Activated T-helper 2 cell treated with anti-CD3 and anti-CD28 coated beads, Interferon-gamma antibody, Interleukin-2, Interleukin-4, amounts not matched to agents 10 μg/mL and 5 μg/mL and 100 μg/mL, durations not matched to agents 14 hours and 24 hours and 36 hours (primary cell): ENCODE measurements at regions not wholly inside any gene's neighbourhood (a gene's known extent, or its start where the extent isn't known, plus 50 kb on each side); places are given as distances from the start of the nearest gene placed in this dataset.

Experiments
- DNase-seq: peaks from one replicate; pipeline ENCODE4 v3.0.0; 2021; ENCODE audit warnings: low spot score
- H3K27ac Mint-ChIP-seq: one replicate; pipeline ENCODE4 v1.8.0; 2021; ENCODE audit warnings: mixed read lengths
- H3K27me3 Mint-ChIP-seq: one replicate; pipeline ENCODE4 v1.8.0; 2021; ENCODE audit warnings: low read depth, mixed read lengths
- H3K36me3 Mint-ChIP-seq: one replicate; pipeline ENCODE4 v1.8.0; 2021; ENCODE audit warnings: low read depth, mixed read lengths
- H3K4me1 Mint-ChIP-seq: one replicate; pipeline ENCODE4 v1.8.0; 2021; ENCODE audit warnings: low read depth, mixed read lengths
- H3K4me3 Mint-ChIP-seq: one replicate; pipeline ENCODE4 v1.8.0; 2021; ENCODE audit warnings: low read depth, mild to moderate bottlenecking, moderate library complexity, mixed read lengths
- H3K9me3 Mint-ChIP-seq: one replicate; pipeline ENCODE4 v1.8.0; 2021; ENCODE audit warnings: mixed read lengths
- intact Hi-C: fragments of 100-400 bp; cut with micrococcal nuclease; formaldehyde crosslinking; loops from one replicate; pipeline ENCODE4 v1.15.1; 2023

DNA sequence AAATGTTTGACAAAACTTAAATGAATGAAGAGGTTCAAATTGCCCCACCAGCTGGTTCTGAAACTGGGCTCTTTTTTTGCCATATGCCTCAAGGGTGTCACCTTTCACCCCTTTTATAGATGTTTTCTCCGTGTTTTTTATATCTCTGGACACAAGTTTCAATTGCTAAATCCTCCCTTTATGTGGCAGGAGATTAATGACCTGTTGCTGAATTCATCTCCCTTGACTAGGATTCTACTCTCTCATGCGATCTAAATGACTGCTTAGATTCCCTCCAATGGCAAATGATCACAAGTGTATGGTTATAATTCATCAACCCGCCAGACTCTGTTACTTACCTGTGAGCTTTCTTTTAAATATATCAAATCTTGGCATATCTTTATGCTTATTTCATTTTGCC is 677.0 kb upstream of the POT1 start:
- H3K27ac Mint-ChIP-seq: no peak overlapping the region
- DNase-seq: no peak
- H3K27me3 Mint-ChIP-seq: no peaks in the 10 kb centered on the region
- intact Hi-C loops: no loop called here
- H3K9me3 Mint-ChIP-seq: peaks cover 15% of the 10 kb centered on the region
- H3K4me1 Mint-ChIP-seq: no peaks in the 10 kb centered on the region
- no peak overlapping the region for H3K4me3 Mint-ChIP-seq
- H3K36me3 Mint-ChIP-seq: no peaks in the 10 kb centered on the region

DNA sequence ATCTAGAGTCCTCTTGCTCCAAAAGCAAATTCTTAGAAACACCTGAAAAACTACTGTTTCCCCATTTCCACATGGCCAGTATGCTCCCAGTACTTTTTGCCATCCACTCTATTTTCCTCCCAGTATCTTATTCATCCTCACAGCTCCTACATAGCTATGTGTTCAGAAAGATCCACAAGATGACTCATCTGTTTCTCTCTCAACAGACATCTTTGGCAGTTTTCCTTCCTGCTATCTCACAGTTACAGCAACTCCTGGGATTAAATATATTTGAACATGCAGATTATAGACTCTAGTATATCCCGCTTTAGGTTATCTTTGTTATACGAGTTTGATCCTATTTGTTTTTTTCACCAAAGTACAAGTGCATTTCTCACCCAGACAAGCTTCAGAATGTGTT is 675.6 kb upstream of the POT1 start:
- no peak for DNase-seq
- H3K36me3 Mint-ChIP-seq: no peaks in the 10 kb centered on the region
- intact Hi-C loops: no loop called here
- peaks cover 15% of the 10 kb centered on the region for H3K9me3 Mint-ChIP-seq
- no peaks in the 10 kb centered on the region for H3K4me1 Mint-ChIP-seq
- H3K4me3 Mint-ChIP-seq: no peak overlapping the region
- no peak overlapping the region for H3K27ac Mint-ChIP-seq
- H3K27me3 Mint-ChIP-seq: no peaks in the 10 kb centered on the region

GRCh38 chr7:125602441-125602840 is 672.8 kb upstream of the POT1 start:
- Mint-ChIP-seq H3K27ac (no peak overlapping the region), H3K4me1 (no peaks in the 10 kb centered on the region), H3K4me3 (no peak overlapping the region), H3K9me3 (peaks cover 15% of the 10 kb centered on the region), H3K36me3 (no peaks in the 10 kb centered on the region), H3K27me3 (no peaks in the 10 kb centered on the region)
- DNase-seq: no peak
- intact Hi-C loops: no loop called here

- Mint-ChIP-seq H3K9me3 (peaks cover 7% of the 10 kb centered on the region), H3K4me3 (no peak overlapping the region), H3K4me1 (no peaks in the 10 kb centered on the region), H3K27ac (no peak overlapping the region), H3K36me3 (no peaks in the 10 kb centered on the region), H3K27me3 (no peaks in the 10 kb centered on the region)
- no peak for DNase-seq
- intact Hi-C loops: no loop called here
These were observed 669.8 kb upstream of the POT1 start for GRCh38 chr7:125599387-125599786.

- intact Hi-C loops: no loop called here
- H3K9me3 Mint-ChIP-seq: peaks cover 14% of the 10 kb centered on the region
These were observed 662.7 kb upstream of the POT1 start for GRCh38 chr7:125592331-125592730.

GRCh38 chr7:125573126-125573525 is 643.5 kb upstream of the POT1 start:
- H3K4me3 Mint-ChIP-seq: no peak overlapping the region
- H3K36me3 Mint-ChIP-seq: no peaks in the 10 kb centered on the region
- intact Hi-C loops: no loop called here
- no peak for DNase-seq
- no peaks in the 10 kb centered on the region for H3K27me3 Mint-ChIP-seq
- no peaks in the 10 kb centered on the region for H3K4me1 Mint-ChIP-seq
- H3K27ac Mint-ChIP-seq: no peak overlapping the region
- H3K9me3 Mint-ChIP-seq: peaks cover 12% of the 10 kb centered on the region

More at GRCh38 chr7:125592331-125592730, 662.7 kb upstream of the POT1 start:
- Mint-ChIP-seq H3K27ac (no peak overlapping the region), H3K4me3 (no peak overlapping the region), H3K4me1 (no peaks in the 10 kb centered on the region), H3K36me3 (no peaks in the 10 kb centered on the region), H3K27me3 (no peaks in the 10 kb centered on the region)
- no peak for DNase-seq

DNA sequence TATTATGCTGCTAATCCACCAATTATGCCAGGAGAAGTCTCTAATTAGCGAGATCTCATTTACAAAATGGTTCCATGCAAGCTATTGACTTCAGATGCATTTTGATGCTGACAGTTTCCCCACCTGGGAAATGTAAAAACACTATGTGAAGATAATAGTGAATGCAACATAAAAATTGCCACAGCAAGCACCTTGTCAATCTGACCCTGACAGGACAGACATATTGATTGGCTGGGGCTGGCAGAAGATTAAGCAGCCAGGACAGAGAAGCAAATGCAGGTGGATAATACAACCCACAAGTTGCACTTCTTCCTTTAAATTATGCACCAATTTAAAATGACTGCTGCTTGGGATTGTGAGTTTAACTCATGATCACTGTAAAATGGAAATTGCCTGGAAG is 642.8 kb upstream of the POT1 start:
- H3K9me3 Mint-ChIP-seq: peaks cover 12% of the 10 kb centered on the region
- intact Hi-C loops: no loop called here
- no peaks in the 10 kb centered on the region for H3K36me3 Mint-ChIP-seq
- no peaks in the 10 kb centered on the region for H3K27me3 Mint-ChIP-seq
- H3K27ac Mint-ChIP-seq: no peak overlapping the region
- DNase-seq: no peak
- H3K4me3 Mint-ChIP-seq: no peak overlapping the region
- H3K4me1 Mint-ChIP-seq: no peaks in the 10 kb centered on the region

DNA sequence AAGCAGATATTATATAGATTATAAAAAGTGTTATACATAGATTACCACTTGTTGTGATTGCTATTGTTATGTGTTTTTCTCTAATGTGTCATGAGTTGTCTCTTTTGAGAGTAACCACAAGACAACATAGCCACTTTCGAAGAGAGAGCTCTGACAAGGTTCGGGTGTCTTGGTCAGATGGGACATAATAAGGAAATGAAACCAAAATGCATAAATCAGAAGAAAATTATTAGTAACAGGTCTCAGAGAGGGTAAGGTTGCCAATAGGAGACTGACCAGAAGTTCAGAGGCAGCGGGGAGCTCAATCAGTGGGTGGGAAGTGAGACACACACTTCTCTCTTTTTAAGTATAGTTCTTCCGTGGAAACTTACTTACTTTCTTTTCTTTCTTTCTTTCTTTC is 639.2 kb upstream of the POT1 start:
- DNase-seq: no peak

GRCh38 chr7:125567686-125568085 is 638.1 kb upstream of the POT1 start:
- DNase-seq: no peak
- Mint-ChIP-seq H3K36me3 (no peaks in the 10 kb centered on the region), H3K9me3 (peaks cover 8% of the 10 kb centered on the region), H3K27me3 (no peaks in the 10 kb centered on the region), H3K27ac (no peak overlapping the region), H3K4me3 (no peak overlapping the region), H3K4me1 (no peaks in the 10 kb centered on the region)
- intact Hi-C loops: no loop called here

More for the DNA sequence above, 639.2 kb upstream of the POT1 start:
- intact Hi-C loops: no loop called here
- H3K9me3 Mint-ChIP-seq: peaks cover 8% of the 10 kb centered on the region
- no peaks in the 10 kb centered on the region for H3K27me3 Mint-ChIP-seq
- H3K4me1 Mint-ChIP-seq: no peaks in the 10 kb centered on the region
- H3K4me3 Mint-ChIP-seq: no peak overlapping the region
- H3K36me3 Mint-ChIP-seq: no peaks in the 10 kb centered on the region
- H3K27ac Mint-ChIP-seq: no peak overlapping the region

DNA sequence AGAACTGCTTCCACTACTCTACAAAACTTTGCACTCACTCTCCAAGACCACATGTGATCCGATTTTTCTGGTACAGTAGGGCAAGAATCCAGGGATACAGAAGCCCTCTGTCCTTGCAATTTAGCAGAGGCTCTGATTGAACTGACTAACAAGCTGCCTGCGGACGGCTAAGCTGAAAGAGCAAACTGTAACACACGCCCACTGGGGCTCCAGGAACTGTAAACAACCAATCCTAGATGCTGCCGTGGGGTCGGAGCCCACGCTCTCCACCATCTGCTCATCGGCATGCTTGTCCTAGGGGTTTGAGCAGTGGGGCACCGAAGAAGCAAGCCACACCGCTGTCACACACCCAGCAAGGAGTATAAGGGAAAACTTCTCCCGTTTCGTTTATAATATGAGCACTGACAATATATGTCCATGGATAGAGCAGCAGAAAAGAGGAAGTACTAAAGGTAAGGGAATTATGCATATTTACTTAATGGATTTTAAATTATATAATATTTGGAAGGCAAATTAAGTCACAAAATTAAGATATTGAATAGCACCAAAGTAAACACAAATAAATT is 634.4 kb upstream of the POT1 start:
- Mint-ChIP-seq H3K36me3 (no peaks in the 10 kb centered on the region), H3K4me1 (no peaks in the 10 kb centered on the region), H3K9me3 (no peaks in the 10 kb centered on the region), H3K27me3 (no peaks in the 10 kb centered on the region), H3K4me3 (no peak overlapping the region), H3K27ac (no peak overlapping the region)
- intact Hi-C loops: no loop called here
- DNase-seq: no peak

DNA sequence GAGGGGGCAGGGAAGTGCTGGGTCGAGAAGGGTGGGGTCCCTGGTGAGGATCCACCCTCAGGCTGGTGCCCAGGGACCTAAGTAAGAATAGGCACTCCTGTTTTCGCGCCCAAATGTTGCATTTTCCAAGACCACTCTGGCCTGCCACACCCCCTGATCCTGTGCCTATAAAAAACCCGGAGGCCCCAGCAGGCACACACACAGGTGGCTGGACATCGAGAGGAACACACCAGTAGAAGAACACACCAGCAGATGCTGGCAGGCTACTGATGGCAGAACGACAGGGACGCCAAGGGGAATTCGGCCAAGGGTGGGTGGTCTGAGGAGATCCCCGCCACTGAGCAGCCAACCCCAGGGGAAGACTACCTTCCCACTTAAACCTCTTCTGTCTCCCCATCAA is 633.9 kb upstream of the POT1 start:
- no peak for DNase-seq
- H3K4me1 Mint-ChIP-seq: no peaks in the 10 kb centered on the region
- intact Hi-C loops: no loop called here
- H3K27ac Mint-ChIP-seq: no peak overlapping the region
- H3K4me3 Mint-ChIP-seq: no peak overlapping the region
- H3K27me3 Mint-ChIP-seq: no peaks in the 10 kb centered on the region
- no peaks in the 10 kb centered on the region for H3K9me3 Mint-ChIP-seq
- H3K36me3 Mint-ChIP-seq: no peaks in the 10 kb centered on the region

DNA sequence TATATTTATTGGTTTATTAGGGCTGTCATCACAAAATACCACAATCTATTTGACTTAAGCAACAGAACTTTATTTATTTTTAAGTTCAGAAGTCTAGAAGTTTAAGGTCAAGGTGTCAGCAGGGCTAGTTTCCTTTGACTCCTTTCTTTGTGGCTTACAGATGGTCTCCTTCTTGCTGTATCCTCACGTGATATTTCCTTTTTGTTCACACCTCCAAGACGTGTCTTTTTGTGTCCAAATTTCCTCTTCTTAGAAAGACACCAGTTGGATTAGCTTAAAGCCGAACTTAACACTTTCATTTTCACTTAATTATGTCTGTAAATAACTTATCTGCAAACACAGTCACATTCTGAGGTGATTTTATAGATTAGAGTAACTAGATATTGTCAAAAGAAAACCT is 631.4 kb upstream of the POT1 start:
- Mint-ChIP-seq H3K27me3 (no peaks in the 10 kb centered on the region), H3K4me1 (no peaks in the 10 kb centered on the region), H3K36me3 (no peaks in the 10 kb centered on the region), H3K27ac (no peak overlapping the region), H3K4me3 (no peak overlapping the region), H3K9me3 (no peaks in the 10 kb centered on the region)
- intact Hi-C loops: no loop called here
- no peak for DNase-seq

GRCh38 chr7:125559921-125560320 is 630.3 kb upstream of the POT1 start:
- no peak overlapping the region for H3K4me3 Mint-ChIP-seq
- no peak for DNase-seq
- intact Hi-C loops: no loop called here
- H3K27ac Mint-ChIP-seq: no peak overlapping the region
- no peaks in the 10 kb centered on the region for H3K9me3 Mint-ChIP-seq
- H3K36me3 Mint-ChIP-seq: no peaks in the 10 kb centered on the region
- no peaks in the 10 kb centered on the region for H3K4me1 Mint-ChIP-seq
- no peaks in the 10 kb centered on the region for H3K27me3 Mint-ChIP-seq

DNA sequence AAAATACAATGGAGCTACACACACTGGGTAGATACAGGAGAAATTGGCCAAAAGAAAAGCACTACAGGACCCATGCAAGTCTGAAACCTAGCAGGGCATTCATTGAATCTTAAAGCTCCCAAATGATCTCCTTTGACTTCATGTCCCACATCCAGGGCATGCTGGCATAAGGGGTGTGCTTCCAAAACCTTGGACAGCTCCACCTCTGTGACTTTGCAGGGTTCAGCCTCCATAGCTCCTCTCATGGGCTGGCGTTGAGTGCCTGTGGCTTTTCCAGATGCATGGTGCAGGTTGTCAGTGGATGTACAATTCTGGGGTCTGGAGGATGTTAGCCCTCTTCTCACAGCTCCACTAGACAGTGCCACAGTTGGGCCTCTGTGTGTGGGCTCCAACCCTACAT is 626.3 kb upstream of the POT1 start:
- Mint-ChIP-seq H3K4me3 (no peak overlapping the region), H3K4me1 (no peaks in the 10 kb centered on the region), H3K27me3 (no peaks in the 10 kb centered on the region), H3K36me3 (no peaks in the 10 kb centered on the region), H3K27ac (no peak overlapping the region), H3K9me3 (no peaks in the 10 kb centered on the region)
- intact Hi-C loops: no loop called here
- no peak for DNase-seq
